Fibroblast of villous mesenchyme (primary cell): ENCODE measurements at regions not wholly inside any gene's neighbourhood (a gene's known extent, or its start where the extent isn't known, plus 50 kb on each side); places are given as distances from the start of the nearest gene placed in this dataset.

ENCODE experiments used
- DNase-seq: peaks from one replicate; pipeline ENCODE4 v3.0.0-alpha.2; 2010; ENCODE audit warnings: low read depth
- H3K4me3 ChIP-seq: 2 replicates; pipeline ENCODE4 v1.5.1; 2011; ENCODE audit warnings: low read depth, mild to moderate bottlenecking, low read length
- TF ChIP-seq, protein P1 (sequence below): IDR thresholded peaks from 2 replicates; pipeline ENCODE4 v1.5.1; 2012; ENCODE audit warnings: low read depth, mild to moderate bottlenecking, low read length; ENCODE audit not compliant: insufficient read depth

DNA sequence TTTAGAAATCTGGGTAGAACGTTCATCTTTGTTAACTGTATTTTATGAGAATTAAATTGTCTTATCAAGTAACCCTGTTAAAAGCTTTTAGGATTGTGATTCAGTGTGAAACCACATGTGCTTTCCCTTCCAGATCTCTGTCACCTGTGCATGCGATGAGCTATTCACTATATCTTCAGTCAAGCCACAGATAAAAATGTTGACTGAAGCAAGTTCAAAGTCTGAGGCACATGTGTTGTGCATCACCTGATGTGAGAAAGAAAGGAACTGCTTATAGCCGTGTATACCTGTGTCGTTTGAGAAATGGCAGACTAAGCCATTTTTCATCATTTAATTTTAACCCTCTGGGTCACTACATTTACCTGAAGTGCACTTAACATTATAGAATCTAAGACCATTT is 1088.9 kb upstream of the TENM4 start:
- DNase-seq: no peak
- TF ChIP-seq, protein P1, sequence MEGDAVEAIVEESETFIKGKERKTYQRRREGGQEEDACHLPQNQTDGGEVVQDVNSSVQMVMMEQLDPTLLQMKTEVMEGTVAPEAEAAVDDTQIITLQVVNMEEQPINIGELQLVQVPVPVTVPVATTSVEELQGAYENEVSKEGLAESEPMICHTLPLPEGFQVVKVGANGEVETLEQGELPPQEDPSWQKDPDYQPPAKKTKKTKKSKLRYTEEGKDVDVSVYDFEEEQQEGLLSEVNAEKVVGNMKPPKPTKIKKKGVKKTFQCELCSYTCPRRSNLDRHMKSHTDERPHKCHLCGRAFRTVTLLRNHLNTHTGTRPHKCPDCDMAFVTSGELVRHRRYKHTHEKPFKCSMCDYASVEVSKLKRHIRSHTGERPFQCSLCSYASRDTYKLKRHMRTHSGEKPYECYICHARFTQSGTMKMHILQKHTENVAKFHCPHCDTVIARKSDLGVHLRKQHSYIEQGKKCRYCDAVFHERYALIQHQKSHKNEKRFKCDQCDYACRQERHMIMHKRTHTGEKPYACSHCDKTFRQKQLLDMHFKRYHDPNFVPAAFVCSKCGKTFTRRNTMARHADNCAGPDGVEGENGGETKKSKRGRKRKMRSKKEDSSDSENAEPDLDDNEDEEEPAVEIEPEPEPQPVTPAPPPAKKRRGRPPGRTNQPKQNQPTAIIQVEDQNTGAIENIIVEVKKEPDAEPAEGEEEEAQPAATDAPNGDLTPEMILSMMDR: no peak
- H3K4me3 ChIP-seq: no peak overlapping the region

- no peak overlapping the region for H3K4me3 ChIP-seq
- TF ChIP-seq, protein P1: no peak
- no peak for DNase-seq
Measured at GRCh38 chr11:80525663-80526405, 1085.0 kb upstream of the TENM4 start.

DNA sequence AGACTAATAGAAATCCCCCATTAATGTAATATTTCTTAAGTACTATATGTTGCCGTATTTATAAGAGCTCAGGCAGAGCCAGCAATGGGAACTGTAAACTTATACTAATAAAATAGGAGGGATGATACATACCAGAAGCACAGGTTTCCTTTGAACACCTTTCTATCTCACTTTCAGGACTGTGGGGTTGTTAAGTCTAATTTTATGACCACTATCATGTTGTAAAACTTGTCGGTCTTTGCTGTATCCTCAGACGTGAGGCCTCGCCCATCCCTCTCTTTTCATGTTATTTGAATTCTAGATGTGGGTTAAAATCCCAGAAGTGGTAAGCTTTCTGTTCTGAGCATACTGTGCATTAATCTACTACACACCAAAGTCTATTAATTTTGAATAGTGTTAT is 1083.5 kb upstream of the TENM4 start:
- TF ChIP-seq, protein P1: no peak
- no peak overlapping the region for H3K4me3 ChIP-seq
- DNase-seq: no peak

- TF ChIP-seq, protein P1: no peak
- DNase-seq: no peak
- no peak overlapping the region for H3K4me3 ChIP-seq
Measured at GRCh38 chr11:80523057-80523456, 1082.2 kb upstream of the TENM4 start.

DNA sequence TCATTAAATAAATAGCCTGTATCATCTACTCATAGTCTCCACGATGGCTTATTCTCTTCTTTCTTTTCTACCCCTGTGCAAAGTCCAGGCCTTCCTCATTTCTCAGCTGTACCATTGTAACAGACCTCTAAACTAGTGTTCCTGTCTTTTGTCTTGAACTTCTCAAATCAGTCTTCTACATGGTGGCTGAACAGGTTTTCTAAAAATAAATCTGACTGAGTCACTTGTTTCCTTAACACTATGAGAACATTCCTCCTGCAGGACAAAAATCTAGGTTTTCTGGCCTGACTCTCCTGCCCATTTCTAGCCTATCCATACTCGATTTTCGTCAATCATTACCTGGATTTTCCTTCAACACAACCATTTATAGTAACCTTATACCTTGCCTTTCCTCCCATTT is 1080.8 kb upstream of the TENM4 start:
- no peak overlapping the region for H3K4me3 ChIP-seq
- DNase-seq: no peak
- TF ChIP-seq, protein P1: no peak

- no peak overlapping the region for H3K4me3 ChIP-seq
- no peak for DNase-seq
- TF ChIP-seq, protein P1: no peak
Measured at GRCh38 chr11:80520507-80520887, 1079.7 kb upstream of the TENM4 start.
